Neural cell (in vitro differentiated cells): ENCODE measurements at regions not wholly inside any gene's neighbourhood (a gene's known extent, or its start where the extent isn't known, plus 50 kb on each side); places are given as distances from the start of the nearest gene placed in this dataset.

Experiments
- H2AFZ ChIP-seq: fragments of 200-600, 300-800 bp; sonication (generic), shearing (Covaris generic); 2 replicates; pipeline ENCODE4 v1.6.0; 2014; ENCODE audit warnings: low read depth, mild to moderate bottlenecking, antibody characterized with exemption, low read length, moderate library complexity
- H3F3A ChIP-seq: fragments of 200-600 bp; shearing (Covaris generic); 2 replicates; pipeline ENCODE4 v1.6.1; 2016; ENCODE audit warnings: mild to moderate bottlenecking, moderate library complexity, mixed read lengths, antibody characterized with exemption, low read length; ENCODE audit not compliant: insufficient read depth, poor library complexity, severe bottlenecking
- H3K27ac ChIP-seq: fragments of 200-600, 300-800 bp; sonication (generic), shearing (Covaris generic); 2 replicates; pipeline ENCODE4 v1.5.1; 2014; ENCODE audit warnings: mild to moderate bottlenecking, low read length, moderate library complexity
- H3K27me3 ChIP-seq: fragments of 300-800, 200-600 bp; sonication (generic), shearing (Covaris generic); 2 replicates; pipeline ENCODE4 v1.6.0; 2014; ENCODE audit warnings: mild to moderate bottlenecking, low read depth, low read length, moderate library complexity; ENCODE audit not compliant: insufficient read depth
- H3K36me3 ChIP-seq: fragments of 300-800, 200-600 bp; sonication (generic), shearing (Covaris generic); 2 replicates; pipeline ENCODE4 v1.5.1; 2014; ENCODE audit warnings: mild to moderate bottlenecking, antibody characterized with exemption, low read length, moderate library complexity; ENCODE audit not compliant: insufficient read depth
- H3K4me2 ChIP-seq: fragments of 300-800, 200-600 bp; sonication (generic), shearing (Covaris generic); 2 replicates; pipeline ENCODE4 v1.6.0; 2014; ENCODE audit warnings: mild to moderate bottlenecking, low read length
- H3K4me3 ChIP-seq: fragments of 300-800, 200-600 bp; sonication (generic), shearing (Covaris generic); 2 replicates; pipeline ENCODE4 v1.5.1; 2014; ENCODE audit warnings: mild to moderate bottlenecking, low read length, moderate library complexity
- H3K79me2 ChIP-seq: fragments of 200-600 bp; shearing (Covaris generic); replicated peaks from 2 replicates; pipeline ENCODE4 v1.6.0; 2014; ENCODE audit warnings: mild to moderate bottlenecking, low read length, moderate library complexity; ENCODE audit not compliant: insufficient read depth
- H3K9ac ChIP-seq: fragments of 300-800, 200-600 bp; sonication (generic), shearing (Covaris generic); 2 replicates; pipeline ENCODE4 v1.6.1; 2016; ENCODE audit warnings: mild to moderate bottlenecking, low read length, mixed read lengths
- H3K9me2 ChIP-seq: fragments of 200-600 bp; shearing (Covaris generic); 2 replicates; pipeline ENCODE4 v1.6.1; 2016; ENCODE audit warnings: mild to moderate bottlenecking, low read length, mixed read lengths; ENCODE audit not compliant: insufficient read depth
- H3K9me3 ChIP-seq: fragments of 200-600, 300-800 bp; sonication (generic), shearing (Covaris generic); 2 replicates; pipeline ENCODE4 v1.6.1; 2016; ENCODE audit warnings: mild to moderate bottlenecking, mixed run types, low read length, moderate library complexity, mixed read lengths
- H4K20me1 ChIP-seq: fragments of 200-600 bp; shearing (Covaris generic); 2 replicates; pipeline ENCODE4 v1.6.1; 2016; ENCODE audit warnings: mild to moderate bottlenecking, mixed run types; ENCODE audit not compliant: insufficient read depth
- EP300 ChIP-seq: fragments of 450-650 bp; conservative IDR thresholded peaks from 2 replicates; pipeline ENCODE4 v1.6.1; 2014; ENCODE audit warnings: antibody characterized with exemption, mild to moderate bottlenecking, moderate library complexity; ENCODE audit not compliant: poor library complexity, severe bottlenecking
- EZH2 ChIP-seq: fragments of 200-600, 300-800 bp; shearing (Covaris generic), sonication (generic); IDR thresholded peaks from 2 replicates; pipeline ENCODE4 v1.6.1; 2014; ENCODE audit warnings: antibody characterized with exemption, low read length, borderline replicate concordance, mild to moderate bottlenecking; ENCODE audit not compliant: insufficient read depth, poor library complexity, severe bottlenecking
- MXI1 ChIP-seq: fragments of 450-650 bp; conservative IDR thresholded peaks from 2 replicates; pipeline ENCODE4 v1.6.1; 2014; ENCODE audit warnings: antibody characterized with exemption, mild to moderate bottlenecking; ENCODE audit not compliant: poor library complexity, severe bottlenecking
- RAD21 ChIP-seq: fragments of 450-650 bp; conservative IDR thresholded peaks from 2 replicates; pipeline ENCODE4 v1.6.1; 2014; ENCODE audit warnings: antibody characterized with exemption, mild to moderate bottlenecking, moderate library complexity
- SMC3 ChIP-seq: fragments of 450-650 bp; conservative IDR thresholded peaks from 2 replicates; pipeline ENCODE4 v1.6.1; 2014; ENCODE audit warnings: antibody characterized with exemption, mild to moderate bottlenecking, moderate library complexity; ENCODE audit not compliant: poor library complexity
- TAF1 ChIP-seq: IDR thresholded peaks from 2 replicates; pipeline ENCODE4 v1.6.1; 2012; ENCODE audit warnings: low read depth
- TF ChIP-seq, protein P1 (sequence below): fragments of 450-650 bp; IDR thresholded peaks from 2 replicates; pipeline ENCODE4 v1.5.1; 2014; ENCODE audit warnings: antibody characterized with exemption, mild to moderate bottlenecking, moderate library complexity; ENCODE audit not compliant: poor library complexity, severe bottlenecking
- TF ChIP-seq, protein P2 (sequence below): IDR thresholded peaks from 2 replicates; pipeline ENCODE4 v1.6.1; 2012; ENCODE audit warnings: borderline replicate concordance

DNA sequence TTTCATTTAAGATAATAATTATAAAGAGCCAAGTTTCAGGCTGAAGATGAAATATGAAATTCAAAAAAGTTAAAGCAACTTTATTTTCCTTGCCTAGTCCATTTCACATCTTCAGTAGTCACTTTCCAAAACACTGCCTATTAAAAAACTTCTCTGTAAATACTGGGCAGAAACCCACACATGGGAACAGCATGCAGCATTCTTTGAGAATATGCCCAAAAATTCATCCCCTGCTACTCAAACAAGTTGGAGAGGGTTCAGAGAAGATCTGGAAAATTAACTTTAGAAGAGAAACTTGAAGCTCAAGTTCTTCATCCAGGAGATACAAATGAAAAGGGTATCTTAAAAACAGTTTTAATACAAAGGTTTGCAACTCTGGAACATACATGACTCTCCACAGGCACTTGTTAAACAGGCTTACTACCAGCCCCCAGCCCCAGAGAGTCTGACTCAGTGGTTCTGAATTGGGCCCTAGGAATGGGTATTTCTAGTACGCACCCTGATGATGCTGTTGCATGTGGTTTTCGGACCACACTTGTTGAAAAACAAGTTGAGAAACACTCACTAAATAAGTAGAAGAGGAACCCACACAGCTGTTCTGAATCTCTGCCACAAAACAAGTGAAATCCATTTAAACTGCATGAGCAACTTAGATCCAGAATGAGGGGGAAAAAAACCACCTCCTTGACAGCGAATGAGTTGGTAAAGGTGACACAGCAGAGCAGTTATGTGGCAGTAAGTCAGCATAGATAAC lies 329.1 kb downstream of the SATB2 start:
- Histone ChIP-seq H2AFZ (no peak overlapping the region), H3K9ac (no peak overlapping the region), H3K4me3 (no peak overlapping the region), H3K9me3 (no peaks in the 10 kb centered on the region), H3K4me2 (no peak overlapping the region), H3K27me3 (no peaks in the 10 kb centered on the region), H3K27ac (no peak overlapping the region), H4K20me1 (no peaks in the 10 kb centered on the region), H3F3A (no peaks in the 10 kb centered on the region), H3K9me2 (no peaks in the 10 kb centered on the region), H3K79me2 (no peaks in the 10 kb centered on the region), H3K36me3 (no peaks in the 10 kb centered on the region)
- no peak for TF ChIP-seq EZH2
- no peak for TF ChIP-seq TAF1
- no peak for TF ChIP-seq MXI1
- no peak for TF ChIP-seq RAD21
- TF ChIP-seq, protein P1, sequence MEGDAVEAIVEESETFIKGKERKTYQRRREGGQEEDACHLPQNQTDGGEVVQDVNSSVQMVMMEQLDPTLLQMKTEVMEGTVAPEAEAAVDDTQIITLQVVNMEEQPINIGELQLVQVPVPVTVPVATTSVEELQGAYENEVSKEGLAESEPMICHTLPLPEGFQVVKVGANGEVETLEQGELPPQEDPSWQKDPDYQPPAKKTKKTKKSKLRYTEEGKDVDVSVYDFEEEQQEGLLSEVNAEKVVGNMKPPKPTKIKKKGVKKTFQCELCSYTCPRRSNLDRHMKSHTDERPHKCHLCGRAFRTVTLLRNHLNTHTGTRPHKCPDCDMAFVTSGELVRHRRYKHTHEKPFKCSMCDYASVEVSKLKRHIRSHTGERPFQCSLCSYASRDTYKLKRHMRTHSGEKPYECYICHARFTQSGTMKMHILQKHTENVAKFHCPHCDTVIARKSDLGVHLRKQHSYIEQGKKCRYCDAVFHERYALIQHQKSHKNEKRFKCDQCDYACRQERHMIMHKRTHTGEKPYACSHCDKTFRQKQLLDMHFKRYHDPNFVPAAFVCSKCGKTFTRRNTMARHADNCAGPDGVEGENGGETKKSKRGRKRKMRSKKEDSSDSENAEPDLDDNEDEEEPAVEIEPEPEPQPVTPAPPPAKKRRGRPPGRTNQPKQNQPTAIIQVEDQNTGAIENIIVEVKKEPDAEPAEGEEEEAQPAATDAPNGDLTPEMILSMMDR = no peak
- TF ChIP-seq EP300 = no peak
- no peak for TF ChIP-seq SMC3
- TF ChIP-seq, protein P2, sequence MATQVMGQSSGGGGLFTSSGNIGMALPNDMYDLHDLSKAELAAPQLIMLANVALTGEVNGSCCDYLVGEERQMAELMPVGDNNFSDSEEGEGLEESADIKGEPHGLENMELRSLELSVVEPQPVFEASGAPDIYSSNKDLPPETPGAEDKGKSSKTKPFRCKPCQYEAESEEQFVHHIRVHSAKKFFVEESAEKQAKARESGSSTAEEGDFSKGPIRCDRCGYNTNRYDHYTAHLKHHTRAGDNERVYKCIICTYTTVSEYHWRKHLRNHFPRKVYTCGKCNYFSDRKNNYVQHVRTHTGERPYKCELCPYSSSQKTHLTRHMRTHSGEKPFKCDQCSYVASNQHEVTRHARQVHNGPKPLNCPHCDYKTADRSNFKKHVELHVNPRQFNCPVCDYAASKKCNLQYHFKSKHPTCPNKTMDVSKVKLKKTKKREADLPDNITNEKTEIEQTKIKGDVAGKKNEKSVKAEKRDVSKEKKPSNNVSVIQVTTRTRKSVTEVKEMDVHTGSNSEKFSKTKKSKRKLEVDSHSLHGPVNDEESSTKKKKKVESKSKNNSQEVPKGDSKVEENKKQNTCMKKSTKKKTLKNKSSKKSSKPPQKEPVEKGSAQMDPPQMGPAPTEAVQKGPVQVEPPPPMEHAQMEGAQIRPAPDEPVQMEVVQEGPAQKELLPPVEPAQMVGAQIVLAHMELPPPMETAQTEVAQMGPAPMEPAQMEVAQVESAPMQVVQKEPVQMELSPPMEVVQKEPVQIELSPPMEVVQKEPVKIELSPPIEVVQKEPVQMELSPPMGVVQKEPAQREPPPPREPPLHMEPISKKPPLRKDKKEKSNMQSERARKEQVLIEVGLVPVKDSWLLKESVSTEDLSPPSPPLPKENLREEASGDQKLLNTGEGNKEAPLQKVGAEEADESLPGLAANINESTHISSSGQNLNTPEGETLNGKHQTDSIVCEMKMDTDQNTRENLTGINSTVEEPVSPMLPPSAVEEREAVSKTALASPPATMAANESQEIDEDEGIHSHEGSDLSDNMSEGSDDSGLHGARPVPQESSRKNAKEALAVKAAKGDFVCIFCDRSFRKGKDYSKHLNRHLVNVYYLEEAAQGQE = no peak

DNA sequence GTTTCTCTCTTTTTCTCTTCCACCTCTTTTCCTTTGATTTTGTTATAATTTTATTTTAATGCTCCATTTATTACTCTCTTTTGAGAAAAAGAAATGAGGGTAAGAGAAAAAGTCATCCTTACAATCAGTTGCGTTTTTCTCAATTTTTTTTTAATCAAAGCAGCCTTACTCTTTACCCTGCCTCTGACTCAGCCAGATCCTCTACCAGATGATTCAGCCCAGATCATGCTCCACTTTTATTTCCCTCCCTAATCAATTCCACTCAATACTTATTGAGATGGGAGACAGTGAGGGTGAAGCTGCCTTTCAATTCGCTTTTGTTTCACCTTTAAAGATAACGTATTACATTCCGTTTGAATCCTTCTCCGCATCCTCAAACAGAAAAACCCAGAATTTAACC lies 337.9 kb downstream of the SATB2 start:
- no peaks in the 10 kb centered on the region for H3K79me2 ChIP-seq
- no peak for TF ChIP-seq SMC3
- TF ChIP-seq EZH2 = no peak
- no peaks in the 10 kb centered on the region for H3K27me3 ChIP-seq
- no peak overlapping the region for H3K4me2 ChIP-seq
- H2AFZ ChIP-seq = no peak overlapping the region
- no peaks in the 10 kb centered on the region for H3K9me3 ChIP-seq
- no peak overlapping the region for H3K9ac ChIP-seq
- H3K27ac ChIP-seq = no peak overlapping the region
- no peaks in the 10 kb centered on the region for H3F3A ChIP-seq
- no peaks in the 10 kb centered on the region for H3K9me2 ChIP-seq
- no peaks in the 10 kb centered on the region for H3K36me3 ChIP-seq
- H4K20me1 ChIP-seq = no peaks in the 10 kb centered on the region
- H3K4me3 ChIP-seq = no peak overlapping the region
